ENCODE measurements at regions not wholly inside any gene's neighbourhood (a gene's known extent, or its start where the extent isn't known, plus 50 kb on each side); places are given as distances from the start of the nearest gene placed in this dataset.

- DNase-seq, result no peak
- Histone ChIP-seq H3K27ac (no peak overlapping the region), H3K4me3 (no peak overlapping the region), H3K9me3 (no peaks in the 10 kb centered on the region), H3K4me1 (no peaks in the 10 kb centered on the region), H3K27me3 (no peaks in the 10 kb centered on the region), H3K36me3 (no peaks in the 10 kb centered on the region)
- TF ChIP-seq POLR2A (IDR thresholded peaks at IDR 0.05), result no peak
- no peak for TF ChIP-seq CTCF (IDR thresholded peaks at IDR 0.05)
- intact Hi-C loops (cut with DNase I; ENCODE audit: low total_unique reads), result no loop called here
These were observed 62.7 kb downstream of the NPTX2 start for GRCh38 chr7:98679741-98680140.

- Histone ChIP-seq H3K4me3 (no peak overlapping the region), H3K36me3 (no peaks in the 10 kb centered on the region), H3K27me3 (no peaks in the 10 kb centered on the region), H3K27ac (no peak overlapping the region), H3K9me3 (no peaks in the 10 kb centered on the region), H3K4me1 (no peaks in the 10 kb centered on the region)
- no peak for DNase-seq
- intact Hi-C loops (cut with DNase I; ENCODE audit: low total_unique reads), result no loop called here
- TF ChIP-seq CTCF (IDR thresholded peaks at IDR 0.05) (no peak), POLR2A (IDR thresholded peaks at IDR 0.05) (no peak)
These were observed 64.4 kb downstream of the NPTX2 start for GRCh38 chr7:98681511-98681910.

DNA sequence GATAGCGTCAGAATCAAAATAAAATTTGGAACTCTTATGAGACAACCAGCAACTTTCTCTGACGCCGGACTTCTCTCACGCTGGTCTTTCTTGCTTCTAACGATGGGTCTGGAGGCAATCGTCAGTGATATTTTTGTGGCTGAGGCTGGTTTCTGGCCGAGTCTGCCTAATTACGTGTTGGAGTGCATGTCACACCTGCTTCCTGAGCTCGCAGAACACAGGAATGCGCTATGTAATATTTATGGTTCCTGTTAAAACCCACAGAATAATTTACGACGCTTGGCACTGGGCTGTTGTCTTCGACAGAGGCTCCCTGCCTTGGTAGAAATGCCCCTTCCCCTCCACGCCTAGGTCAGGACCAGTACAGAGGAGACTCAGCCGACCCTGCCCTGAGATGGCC, 64.9 kb downstream of the NPTX2 start:
- intact Hi-C loops (cut with DNase I; ENCODE audit: low total_unique reads), result no loop called here
- no peaks in the 10 kb centered on the region for H3K27me3 ChIP-seq
- H3K4me3 ChIP-seq, result no peak overlapping the region
- H3K36me3 ChIP-seq, result no peaks in the 10 kb centered on the region
- H3K4me1 ChIP-seq, result no peaks in the 10 kb centered on the region
- TF ChIP-seq POLR2A (IDR thresholded peaks at IDR 0.05) (no peak), CTCF (IDR thresholded peaks at IDR 0.05) (no peak)
- DNase-seq, result no peak
- H3K27ac ChIP-seq, result no peak overlapping the region
- no peaks in the 10 kb centered on the region for H3K9me3 ChIP-seq

- Histone ChIP-seq H3K9me3 (no peaks in the 10 kb centered on the region), H3K4me3 (no peak overlapping the region), H3K36me3 (no peaks in the 10 kb centered on the region), H3K27ac (no peak overlapping the region), H3K27me3 (no peaks in the 10 kb centered on the region), H3K4me1 (no peaks in the 10 kb centered on the region)
- no peak for TF ChIP-seq POLR2A (IDR thresholded peaks at IDR 0.05)
- TF ChIP-seq CTCF (IDR thresholded peaks at IDR 0.05), result no peak
- DNase-seq, result no peak
- intact Hi-C loops (cut with DNase I; ENCODE audit: low total_unique reads), result no loop called here
These were observed 66.4 kb downstream of the NPTX2 start for GRCh38 chr7:98683514-98683913.

GRCh38 chr7:98685541-98685940, 68.5 kb downstream of the NPTX2 start:
- Histone ChIP-seq H3K9me3 (peaks cover 0 to 3% of the 10 kb centered on the region in 2 donors), H3K27me3 (no peaks in the 10 kb centered on the region), H3K4me1 (no peaks in the 10 kb centered on the region), H3K27ac (no peak overlapping the region), H3K4me3 (no peak overlapping the region), H3K36me3 (no peaks in the 10 kb centered on the region)
- TF ChIP-seq CTCF (IDR thresholded peaks at IDR 0.05) (no peak), POLR2A (IDR thresholded peaks at IDR 0.05) (no peak)
- intact Hi-C loops (cut with DNase I; ENCODE audit: low total_unique reads), result no loop called here
- DNase-seq, result no peak

Measured in uterus (tissue), 3 donors.